H9 (cell line): ENCODE measurements at regions not wholly inside any gene's neighbourhood (a gene's known extent, or its start where the extent isn't known, plus 50 kb on each side); places are given as distances from the start of the nearest gene placed in this dataset.
A peak's percentile ranks its signal among the peaks of the same experiment; 100 is the strongest.

Experiments
- DNase-seq: peaks from one replicate; pipeline ENCODE4 v3.0.0-alpha.2; 2017
- H2AFZ ChIP-seq: one replicate; pipeline ENCODE4 v1.6.1; 2013; ENCODE audit warnings: mild to moderate bottlenecking, low read length, control low read depth, moderate library complexity
- H2AK5ac ChIP-seq: 2 replicates; pipeline ENCODE4 v1.6.1; 2013; ENCODE audit warnings: low read length, control low read depth, mixed read lengths; ENCODE audit not compliant: insufficient read length
- H2BK120ac ChIP-seq: one replicate; pipeline ENCODE4 v1.6.1; 2013; ENCODE audit warnings: low read depth, mild to moderate bottlenecking, low read length, control low read depth, inconsistent platforms; ENCODE audit not compliant: poor library complexity, severe bottlenecking
- H2BK12ac ChIP-seq: 2 replicates; pipeline ENCODE4 v1.6.1; 2013; ENCODE audit warnings: low read length, control low read depth, mixed read lengths, low read depth; ENCODE audit not compliant: insufficient read length
- H2BK15ac ChIP-seq: 2 replicates; pipeline ENCODE4 v1.6.1; 2013; ENCODE audit warnings: low read depth, low read length, control low read depth
- H2BK20ac ChIP-seq: one replicate; pipeline ENCODE4 v1.6.1; 2013; ENCODE audit warnings: low read depth, mild to moderate bottlenecking, low read length, control low read depth, inconsistent platforms; ENCODE audit not compliant: poor library complexity, severe bottlenecking
- H2BK5ac ChIP-seq: 2 replicates; pipeline ENCODE4 v1.6.1; 2013; ENCODE audit warnings: low read length, control low read depth, mixed read lengths; ENCODE audit not compliant: insufficient read length
- H3K14ac ChIP-seq: 2 replicates; pipeline ENCODE4 v1.6.1; 2013; ENCODE audit warnings: low read length, control low read depth; ENCODE audit not compliant: insufficient read depth
- H3K18ac ChIP-seq: 2 replicates; pipeline ENCODE4 v1.6.1; 2013; ENCODE audit warnings: low read depth, mild to moderate bottlenecking, mixed read lengths, low read length, control low read depth; ENCODE audit not compliant: insufficient read length
- H3K23ac ChIP-seq: 2 replicates; pipeline ENCODE4 v1.6.1; 2013; ENCODE audit warnings: low read length, control low read depth, mixed read lengths, low read depth; ENCODE audit not compliant: insufficient read length
- H3K23me2 ChIP-seq: 2 replicates; pipeline ENCODE4 v1.6.1; 2013; ENCODE audit warnings: low read depth, mild to moderate bottlenecking, mixed read lengths, low read length, control low read depth; ENCODE audit not compliant: insufficient read length, poor library complexity, severe bottlenecking
- H3K27ac ChIP-seq: 2 replicates; pipeline ENCODE4 v1.5.1; 2013; ENCODE audit warnings: low read length, control low read depth, mixed read lengths, low read depth; ENCODE audit not compliant: insufficient read length
- H3K27me3 ChIP-seq: 2 replicates; pipeline ENCODE4 v1.6.1; 2013; ENCODE audit warnings: low read length, control low read depth, inconsistent platforms; ENCODE audit not compliant: insufficient read depth
- H3K4ac ChIP-seq: 2 replicates; pipeline ENCODE4 v1.6.1; 2013; ENCODE audit warnings: low read depth, mild to moderate bottlenecking, control low read depth, inconsistent platforms, low read length, moderate library complexity
- H3K4me1 ChIP-seq: 2 replicates; pipeline ENCODE4 v1.6.1; 2013; ENCODE audit warnings: low read length, control low read depth, inconsistent platforms; ENCODE audit not compliant: insufficient read depth
- H3K4me2 ChIP-seq: 2 replicates; pipeline ENCODE4 v1.6.1; 2013; ENCODE audit warnings: low read length, control low read depth, mixed read lengths; ENCODE audit not compliant: insufficient read length, insufficient read depth
- H3K56ac ChIP-seq: 2 replicates; pipeline ENCODE4 v1.6.1; 2013; ENCODE audit warnings: low read depth, mild to moderate bottlenecking, mixed read lengths, low read length, control low read depth; ENCODE audit not compliant: insufficient read length
- H3K79me1 ChIP-seq: 2 replicates; pipeline ENCODE4 v1.6.1; 2013; ENCODE audit warnings: low read depth, mild to moderate bottlenecking, moderate library complexity, low read length, control low read depth, inconsistent platforms; ENCODE audit not compliant: insufficient read depth, poor library complexity, severe bottlenecking
- H3K79me2 ChIP-seq: 2 replicates; pipeline ENCODE4 v1.6.1; 2013; ENCODE audit warnings: low read length, control low read depth, inconsistent platforms; ENCODE audit not compliant: insufficient read depth
- H3K9ac ChIP-seq: 2 replicates; pipeline ENCODE4 v1.6.1; 2013; ENCODE audit warnings: low read length, control low read depth, mixed read lengths; ENCODE audit not compliant: insufficient read length; ENCODE audit errors: extremely low read depth
- H3K9me3 ChIP-seq: one replicate; pipeline ENCODE4 v1.6.1; 2013; ENCODE audit warnings: low read depth, low read length, inconsistent platforms; ENCODE audit not compliant: control insufficient read depth
- H3T11ph ChIP-seq: one replicate; pipeline ENCODE4 v1.6.1; 2013; ENCODE audit warnings: mild to moderate bottlenecking, low read length, control low read depth, inconsistent platforms
- H4K20me1 ChIP-seq: one replicate; pipeline ENCODE4 v1.6.1; 2013; ENCODE audit not compliant: control insufficient read depth, insufficient read length, insufficient read depth
- H4K5ac ChIP-seq: 2 replicates; pipeline ENCODE4 v1.6.1; 2013; ENCODE audit warnings: low read depth, mild to moderate bottlenecking, mixed read lengths, low read length, control low read depth; ENCODE audit not compliant: insufficient read length
- H4K8ac ChIP-seq: replicated peaks from 2 replicates; pipeline ENCODE4 v1.6.1; 2013; ENCODE audit warnings: low read length, control low read depth, mixed read lengths, low read depth; ENCODE audit not compliant: insufficient read length
- H4K91ac ChIP-seq: 2 replicates; pipeline ENCODE4 v1.6.1; 2013; ENCODE audit warnings: low read depth, mild to moderate bottlenecking, moderate library complexity, mixed read lengths, low read length, control low read depth; ENCODE audit not compliant: insufficient read length
- H3K27ac Mint-ChIP-seq, 3 experiments: 2 replicates in 2 of 3; 3 replicates in 1 of 3; pipeline ENCODE4 v1.8.0; 2020 to 2021; ENCODE audit warnings: mixed read lengths in 3 of 3, mild to moderate bottlenecking in 1 of 3, moderate library complexity in 1 of 3
- H3K27me3 Mint-ChIP-seq: 2 replicates; pipeline ENCODE4 v1.8.0; 2021; ENCODE audit warnings: low read depth, mild to moderate bottlenecking, moderate library complexity, mixed read lengths
- H3K36me3 Mint-ChIP-seq, 3 experiments: 2 replicates in 2 of 3; 3 replicates in 1 of 3; pipeline ENCODE4 v1.8.0; 2020 to 2021; ENCODE audit warnings: low read depth in 3 of 3, mixed read lengths in 3 of 3; ENCODE audit not compliant: insufficient read depth in 1 of 3
- H3K4me1 Mint-ChIP-seq, 2 experiments: 2 replicates each; pipeline ENCODE4 v1.8.0; 2020; ENCODE audit warnings: mixed read lengths in 2 of 2
- H3K4me3 Mint-ChIP-seq, 2 experiments: 2 replicates in 1 of 2; 3 replicates in 1 of 2; pipeline ENCODE4 v1.8.0; 2020 to 2021; ENCODE audit warnings: mild to moderate bottlenecking in 2 of 2, mixed read lengths in 2 of 2, moderate library complexity in 1 of 2
- H3K9me3 Mint-ChIP-seq, 2 experiments: 2 replicates in 1 of 2; 3 replicates in 1 of 2; pipeline ENCODE4 v1.8.0; 2020; ENCODE audit warnings: mild to moderate bottlenecking in 2 of 2, mixed read lengths in 2 of 2, moderate library complexity in 1 of 2
- WGBS: extraction: QIAGEN DNeasy Blood & Tissue Kit; methylation state at CpG from one replicate; pipeline ENCODE4 v1.1.7; 2013; ENCODE audit warnings: missing lambda C conversion rate, low lambda C conversion rate, mixed read lengths; ENCODE audit not compliant: insufficient read length; ENCODE audit errors: extremely low coverage; 5-methylcytosine and 5-hydroxymethylcytosine counted together
- TF ChIP-seq, protein P1 (sequence below): fragments of 200-600 bp; sonication (generic); conservative IDR thresholded peaks from 3 replicates; pipeline ENCODE4 v1.8.0; 2021; ENCODE audit warnings: antibody characterized with exemption, mild to moderate bottlenecking

GRCh38 chr16:87042551-87043230, 274.5 kb downstream of the C16orf95 start:
- no peak overlapping the region for H3K4ac ChIP-seq
- no peak overlapping the region for H2BK120ac ChIP-seq
- WGBS: no CpG with 5 or more reads among the region's 20 CpGs
- H3K9me3 ChIP-seq: no peaks in the 10 kb centered on the region
- H3K56ac ChIP-seq: no peak overlapping the region
- no peak overlapping the region for H2BK12ac ChIP-seq
- no peak overlapping the region for H3K9ac ChIP-seq
- H2AK5ac ChIP-seq: no peak overlapping the region
- H3K27ac Mint-ChIP-seq: peak overlapping the region; percentile 69 to 97 (median 78); a peak in 3 of 7 replicates
- H3K23me2 ChIP-seq: no peaks in the 10 kb centered on the region
- H2AFZ ChIP-seq: no peak overlapping the region
- no peak overlapping the region for H4K8ac ChIP-seq
- H4K20me1 ChIP-seq: no peaks in the 10 kb centered on the region
- H3K27me3 ChIP-seq: no peaks in the 10 kb centered on the region; the same call in 1 of the 2 replicates
- H3K4me1 ChIP-seq: no peaks in the 10 kb centered on the region
- no peaks in the 10 kb centered on the region for H3K79me2 ChIP-seq
- no peak overlapping the region for H2BK5ac ChIP-seq
- no peak for DNase-seq
- no peak overlapping the region for H4K5ac ChIP-seq
- H3K14ac ChIP-seq: no peak overlapping the region; the same call in 1 of the 2 replicates
- H2BK15ac ChIP-seq: no peak overlapping the region
- H3K27me3 Mint-ChIP-seq: peaks cover 4% of the 10 kb centered on the region; the same call in 1 of the 2 replicates
- H3K18ac ChIP-seq: no peak overlapping the region
- TF ChIP-seq, protein P1, sequence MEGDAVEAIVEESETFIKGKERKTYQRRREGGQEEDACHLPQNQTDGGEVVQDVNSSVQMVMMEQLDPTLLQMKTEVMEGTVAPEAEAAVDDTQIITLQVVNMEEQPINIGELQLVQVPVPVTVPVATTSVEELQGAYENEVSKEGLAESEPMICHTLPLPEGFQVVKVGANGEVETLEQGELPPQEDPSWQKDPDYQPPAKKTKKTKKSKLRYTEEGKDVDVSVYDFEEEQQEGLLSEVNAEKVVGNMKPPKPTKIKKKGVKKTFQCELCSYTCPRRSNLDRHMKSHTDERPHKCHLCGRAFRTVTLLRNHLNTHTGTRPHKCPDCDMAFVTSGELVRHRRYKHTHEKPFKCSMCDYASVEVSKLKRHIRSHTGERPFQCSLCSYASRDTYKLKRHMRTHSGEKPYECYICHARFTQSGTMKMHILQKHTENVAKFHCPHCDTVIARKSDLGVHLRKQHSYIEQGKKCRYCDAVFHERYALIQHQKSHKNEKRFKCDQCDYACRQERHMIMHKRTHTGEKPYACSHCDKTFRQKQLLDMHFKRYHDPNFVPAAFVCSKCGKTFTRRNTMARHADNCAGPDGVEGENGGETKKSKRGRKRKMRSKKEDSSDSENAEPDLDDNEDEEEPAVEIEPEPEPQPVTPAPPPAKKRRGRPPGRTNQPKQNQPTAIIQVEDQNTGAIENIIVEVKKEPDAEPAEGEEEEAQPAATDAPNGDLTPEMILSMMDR: no peak
- no peak overlapping the region for H3K27ac ChIP-seq
- H3K4me3 Mint-ChIP-seq: no peak overlapping the region
- no peak overlapping the region for H3K23ac ChIP-seq
- no peak overlapping the region for H2BK20ac ChIP-seq
- H4K91ac ChIP-seq: no peak overlapping the region
- no peak overlapping the region for H3K4me2 ChIP-seq
- H3K9me3 Mint-ChIP-seq: no peaks in the 10 kb centered on the region
- H3T11ph ChIP-seq: no peak overlapping the region
- H3K36me3 Mint-ChIP-seq: no peaks in the 10 kb centered on the region
- peaks cover 17 to 26% of the 10 kb centered on the region in 2 experiments for H3K4me1 Mint-ChIP-seq
- no peaks in the 10 kb centered on the region for H3K79me1 ChIP-seq
